Activated CD4-positive, alpha-beta T cell treated with anti-CD3 and anti-CD28 coated beads for 1 hour (primary cell): ENCODE measurements at regions not wholly inside any gene's neighbourhood (a gene's known extent, or its start where the extent isn't known, plus 50 kb on each side); places are given as distances from the start of the nearest gene placed in this dataset.

Experiments used
- DNase-seq: peaks from one replicate; pipeline ENCODE4 v3.0.0-alpha.2; 2020

DNA sequence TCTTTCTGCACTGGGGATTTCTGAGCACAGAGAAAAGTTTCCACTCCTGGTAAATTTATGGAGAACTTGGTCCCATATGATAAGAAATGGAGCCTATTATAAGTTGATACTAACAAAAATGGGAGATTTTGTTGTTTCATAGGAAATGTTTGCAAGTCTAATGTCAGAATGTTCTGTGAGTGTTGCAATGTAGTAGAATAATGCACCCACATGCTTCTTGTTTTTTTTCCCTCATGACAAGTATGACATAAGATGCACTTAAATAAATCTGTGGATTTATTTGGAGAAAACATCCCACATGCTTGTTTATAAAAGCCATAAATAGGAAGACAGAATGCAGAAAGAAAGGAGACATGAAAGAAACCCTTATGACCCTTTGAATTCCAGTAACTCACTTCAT, 50.8 kb upstream of the KCNJ6 start:
- no peak for DNase-seq

DNA sequence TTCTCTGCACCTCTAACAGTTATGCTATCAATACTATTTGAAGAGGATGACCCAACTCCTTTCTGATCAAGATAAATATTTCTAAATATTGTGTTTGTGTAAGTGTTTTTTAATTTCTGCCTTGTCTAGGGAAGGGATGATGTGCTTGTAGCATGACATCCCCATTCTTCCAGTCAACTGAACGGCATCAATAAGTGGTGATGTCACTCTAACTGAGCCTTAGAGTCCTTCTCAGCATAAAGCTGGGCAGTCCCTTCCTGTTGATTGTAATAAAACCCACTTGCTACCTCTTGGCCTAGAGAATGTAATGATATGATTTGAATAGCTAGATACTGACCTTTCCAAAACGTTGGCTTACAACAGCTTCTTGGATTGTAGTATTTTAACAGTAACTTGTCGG, 52.5 kb upstream of the KCNJ6 start:
- no peak for DNase-seq

DNA sequence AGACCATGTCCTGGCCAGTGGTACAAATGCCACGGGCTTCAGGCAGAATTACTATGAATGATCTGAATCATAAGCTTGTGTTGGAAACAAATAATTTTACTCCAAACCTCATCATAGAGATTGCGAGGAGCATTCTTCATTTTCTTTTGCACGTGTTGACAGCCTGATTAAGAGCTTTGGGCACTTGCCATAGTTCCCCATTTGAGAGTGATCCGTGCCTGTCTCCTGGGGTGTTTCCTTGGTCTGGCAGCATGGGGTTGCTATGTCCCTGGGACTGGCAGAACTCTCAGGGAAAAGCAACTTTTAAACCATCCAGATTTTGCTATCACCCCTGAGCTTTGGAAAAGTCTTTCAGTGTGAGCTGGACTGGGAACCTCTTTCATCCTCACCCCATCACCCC, 54.3 kb upstream of the KCNJ6 start:
- no peak for DNase-seq

DNA sequence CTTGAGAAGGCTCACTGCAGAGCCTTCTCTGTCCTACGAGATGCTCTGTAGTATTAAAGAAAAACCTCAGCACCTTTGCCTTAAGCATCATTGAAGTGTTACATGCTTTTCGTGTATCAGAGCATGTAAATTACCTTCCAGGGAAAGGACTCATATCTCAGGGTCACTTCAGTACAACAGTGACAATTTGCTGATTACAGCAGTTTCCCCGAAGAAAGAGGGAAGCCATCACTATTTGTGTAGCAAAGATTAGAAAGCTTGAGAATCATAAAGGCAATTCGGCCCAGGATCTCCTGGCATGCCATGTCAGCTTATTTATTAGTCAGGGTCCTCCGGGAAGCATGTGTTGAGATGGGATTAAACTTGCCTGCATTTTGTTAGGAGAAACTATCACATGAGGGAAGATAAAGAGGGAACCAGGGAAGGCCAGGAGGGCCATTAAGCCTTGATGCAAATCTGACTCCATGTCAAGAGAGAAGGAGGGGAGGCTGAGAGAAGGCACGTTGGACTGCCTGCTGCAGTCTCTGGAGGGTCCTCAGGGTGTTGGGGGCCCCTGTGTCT, 55.2 kb upstream of the KCNJ6 start:
- no peak for DNase-seq

DNA sequence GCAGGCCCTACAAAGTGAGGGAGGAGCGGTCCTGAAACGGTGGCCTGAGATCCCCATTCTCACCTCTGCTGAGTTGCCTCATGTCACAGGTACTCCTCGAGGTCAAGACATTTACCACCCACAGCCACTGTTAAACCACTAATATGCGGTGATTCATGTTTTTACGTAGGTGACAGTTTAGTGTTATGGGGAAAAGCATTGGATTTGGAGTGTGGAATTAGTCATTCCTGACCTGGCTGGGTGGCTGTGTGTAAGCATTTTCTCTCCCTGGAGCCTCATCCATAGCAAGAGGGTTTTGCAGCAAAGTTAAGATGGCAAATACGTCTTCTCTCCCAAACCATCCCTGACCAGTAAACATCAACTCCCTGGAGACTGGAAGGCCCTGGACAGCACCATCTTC, 57.8 kb upstream of the KCNJ6 start:
- no peak for DNase-seq

DNA sequence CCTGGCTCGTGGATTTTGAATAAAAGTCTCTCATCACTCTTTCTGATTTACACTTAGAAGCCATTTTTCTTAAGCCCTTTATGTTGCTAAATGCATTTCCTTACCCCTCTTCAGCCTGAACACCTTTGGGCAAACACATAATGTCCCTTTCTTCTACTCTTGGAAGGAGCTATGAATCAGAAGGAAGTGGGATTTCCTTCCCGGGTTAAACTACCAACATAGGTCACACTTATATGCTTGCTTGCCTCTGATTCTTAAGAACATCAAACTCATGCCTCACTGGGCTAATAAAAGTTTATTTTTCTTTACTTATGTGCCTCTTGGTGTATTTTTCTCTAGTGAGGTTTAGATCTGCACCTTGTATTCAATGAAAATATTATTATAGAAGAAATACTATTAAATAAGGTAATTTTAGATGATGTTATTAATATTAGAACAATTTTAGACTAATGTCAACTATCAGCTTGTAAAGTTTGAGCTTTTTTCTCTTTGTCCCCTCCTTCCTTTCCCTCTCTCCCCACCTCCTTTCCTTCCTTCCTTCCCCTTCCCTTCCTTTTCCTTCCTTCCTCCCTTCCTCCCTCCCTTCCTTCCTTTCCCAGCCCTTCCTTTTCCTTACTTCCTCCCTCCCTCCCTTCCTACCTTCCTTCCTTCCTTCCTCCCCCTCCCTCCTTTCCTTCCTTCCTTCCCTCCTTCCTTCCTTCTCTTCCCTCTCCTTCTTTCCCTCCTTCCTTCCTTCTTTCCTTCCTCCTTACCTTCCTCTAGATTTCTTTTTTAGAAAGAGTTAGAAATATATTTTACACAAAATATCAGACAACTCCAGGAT, 66.5 kb upstream of the KCNJ6 start:
- DNase-seq: no peak

DNA sequence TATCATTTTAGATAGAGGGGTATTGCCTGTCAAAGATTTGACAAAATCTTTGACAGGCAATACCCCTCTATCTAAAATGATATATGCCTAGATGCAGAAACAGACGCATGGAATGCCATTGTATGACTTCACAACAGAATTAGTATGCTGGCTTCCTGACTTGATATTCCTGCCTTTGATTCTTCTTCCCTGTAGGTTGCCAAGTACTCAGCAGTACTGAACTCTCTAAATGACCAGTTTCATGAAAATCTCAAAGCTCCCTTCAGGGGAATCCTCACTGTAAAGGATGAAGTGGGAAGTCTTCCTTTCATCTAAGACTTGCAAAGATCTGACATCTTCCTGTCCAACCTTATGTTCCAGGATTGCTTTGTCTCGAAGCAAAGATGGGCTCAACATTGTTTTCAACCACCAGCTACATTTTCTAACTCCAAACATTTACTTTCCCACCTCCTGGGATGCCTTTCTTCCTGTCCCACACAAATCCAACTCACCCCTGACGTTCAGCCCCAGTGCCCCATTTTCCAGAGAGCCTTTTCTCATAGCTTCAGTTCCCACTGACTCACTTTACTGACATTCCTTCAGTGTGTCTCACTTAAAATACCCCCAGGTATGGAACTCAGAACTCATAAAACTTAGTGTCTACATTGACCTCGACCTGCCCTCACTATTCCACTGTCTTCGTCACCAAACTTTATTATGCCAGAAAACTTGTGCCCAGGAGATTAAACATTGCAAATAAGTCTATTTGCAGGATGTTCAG, 67.3 kb upstream of the KCNJ6 start:
- DNase-seq: no peak

DNA sequence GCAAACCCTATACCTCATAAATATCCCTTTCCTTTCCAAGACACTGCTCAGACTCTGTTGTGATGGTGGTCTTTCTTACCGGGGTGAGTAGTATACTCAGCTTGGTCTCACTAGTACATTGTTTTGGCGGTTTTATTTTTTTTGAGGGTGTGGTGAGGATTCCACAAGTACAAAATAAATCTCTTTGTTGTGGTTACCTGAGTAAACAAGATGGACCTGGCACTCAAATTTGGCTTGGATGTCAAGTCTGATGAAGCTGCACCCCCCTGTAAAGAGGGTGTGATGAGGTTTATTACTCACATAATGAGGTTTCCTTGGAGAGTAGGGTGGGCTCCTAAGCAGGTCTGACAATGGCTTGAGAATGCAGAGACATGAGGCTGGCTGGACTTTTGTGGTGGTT, 68.2 kb upstream of the KCNJ6 start:
- no peak for DNase-seq

DNA sequence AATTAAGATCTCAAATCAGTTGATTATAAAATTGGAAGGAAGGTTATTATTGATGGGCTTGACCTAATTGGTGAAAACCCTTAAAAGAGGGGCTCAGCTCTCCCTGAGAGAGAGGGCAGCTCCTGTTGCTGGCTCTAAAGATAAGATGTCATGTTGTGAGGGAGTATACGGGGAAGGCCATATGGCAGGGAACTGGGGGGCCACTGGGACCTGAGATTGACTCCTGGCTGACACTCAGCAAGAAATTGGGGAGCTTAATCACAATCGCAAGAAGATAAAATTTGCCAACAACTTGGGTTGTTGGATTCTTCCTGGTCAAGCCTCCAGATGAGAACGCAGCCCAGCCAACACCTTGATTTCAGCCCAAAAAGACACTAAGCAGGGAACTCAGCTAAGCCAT, 69.7 kb upstream of the KCNJ6 start:
- DNase-seq: no peak

DNA sequence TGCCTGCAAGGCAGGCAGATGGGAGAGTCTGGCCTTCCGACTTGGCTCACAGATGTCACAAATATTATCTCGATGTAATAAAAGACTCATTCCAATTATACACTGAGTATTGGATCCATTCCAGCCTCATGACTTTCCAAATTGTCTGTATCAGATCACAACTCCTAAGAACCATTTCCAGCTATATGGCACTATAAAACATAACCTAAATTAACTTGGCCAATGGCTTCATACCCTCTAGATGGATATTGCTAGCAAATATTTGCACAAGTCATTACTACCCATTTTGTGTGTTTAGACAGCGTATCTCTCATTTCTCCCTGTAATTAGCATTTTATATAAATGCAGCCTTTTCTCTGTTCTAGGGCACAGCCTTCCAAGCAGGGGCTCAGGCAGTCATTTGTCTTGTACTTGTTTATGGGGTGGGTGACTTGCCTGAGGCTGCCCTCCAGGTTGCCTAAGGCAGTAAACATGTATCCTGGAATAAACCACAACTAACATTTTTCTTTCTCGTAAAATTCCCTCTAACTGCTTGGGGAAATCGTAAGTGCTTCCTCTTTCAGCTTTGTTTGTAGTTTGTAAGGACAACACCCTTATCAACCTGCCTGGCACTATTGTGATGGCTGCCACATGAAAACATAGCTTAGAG, 70.6 kb upstream of the KCNJ6 start:
- DNase-seq: no peak

DNA sequence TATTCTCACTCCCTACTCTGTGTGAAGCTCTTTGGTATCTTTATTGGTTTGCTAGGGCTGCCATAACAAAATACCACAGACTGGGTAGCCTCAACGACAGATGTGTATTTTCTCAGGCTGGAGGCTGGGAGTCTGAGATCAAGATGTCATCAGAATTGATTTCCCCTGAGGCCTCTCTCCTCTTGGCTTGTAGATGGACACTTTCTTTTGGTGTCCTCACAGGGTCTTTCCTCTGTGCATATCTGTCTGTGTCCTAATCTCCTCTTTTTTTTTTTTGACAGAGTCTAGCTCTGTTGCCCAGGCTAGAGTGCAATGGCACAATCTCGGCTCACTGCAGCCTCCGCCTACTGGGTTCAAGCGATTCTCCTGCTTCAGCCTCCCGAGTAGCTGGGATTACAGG, 71.4 kb upstream of the KCNJ6 start:
- no peak for DNase-seq

DNA sequence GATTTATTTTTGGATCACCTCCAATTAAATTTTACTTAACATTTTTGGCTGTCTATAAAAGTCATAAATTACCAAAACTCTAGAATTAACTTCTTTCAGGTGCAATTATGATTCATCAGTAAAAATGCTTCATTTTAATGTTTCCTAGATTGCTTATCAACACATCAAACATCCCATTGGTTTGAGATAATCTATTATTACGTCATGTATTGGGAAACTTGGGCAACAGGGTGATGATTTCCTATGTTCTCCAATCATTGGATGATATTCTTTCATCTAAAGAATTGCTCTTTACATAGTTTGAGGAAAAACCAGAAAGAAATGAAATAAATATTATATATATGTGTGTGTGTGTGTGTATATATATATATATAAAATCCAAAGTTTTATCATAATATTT, 76.8 kb upstream of the KCNJ6 start:
- no peak for DNase-seq

DNA sequence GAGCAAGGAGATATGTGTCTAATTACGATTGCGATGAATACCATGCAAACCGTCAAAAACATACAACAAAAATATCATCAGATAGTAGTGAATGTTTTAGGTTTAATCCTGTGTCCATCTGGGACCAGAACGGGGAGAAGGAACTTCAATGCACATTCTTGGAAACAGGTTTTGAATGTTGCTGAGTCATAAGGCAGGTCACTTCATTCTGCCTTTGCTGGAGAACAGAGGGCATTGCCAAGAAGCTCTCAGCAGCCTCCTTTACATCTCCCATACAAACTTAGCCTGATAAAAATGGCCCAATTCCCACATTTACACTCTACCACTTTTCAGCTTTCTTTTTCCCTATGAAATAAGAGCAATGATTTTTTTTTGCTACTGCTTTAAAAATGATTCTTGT, 78.0 kb upstream of the KCNJ6 start:
- DNase-seq: no peak

DNA sequence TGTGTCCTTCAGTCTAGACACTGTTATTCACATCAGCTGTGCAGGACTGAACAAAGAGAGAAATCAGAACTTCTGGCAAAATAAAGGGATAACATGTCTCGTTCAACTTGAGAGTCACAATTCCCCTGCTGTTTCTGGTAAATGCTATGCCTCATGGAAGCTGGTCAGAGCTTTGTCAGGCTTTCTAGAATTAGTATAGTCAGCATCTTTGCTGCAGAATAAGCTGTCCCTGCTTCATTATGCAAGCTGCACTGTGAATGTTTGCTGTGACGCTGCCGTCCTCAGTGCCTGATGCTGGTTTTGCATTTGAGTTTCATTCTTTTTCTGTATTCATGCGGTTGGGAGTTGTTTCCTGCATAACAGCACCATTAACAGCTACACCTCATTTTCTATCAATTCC, 96.4 kb upstream of the KCNJ6 start:
- DNase-seq: no peak

DNA sequence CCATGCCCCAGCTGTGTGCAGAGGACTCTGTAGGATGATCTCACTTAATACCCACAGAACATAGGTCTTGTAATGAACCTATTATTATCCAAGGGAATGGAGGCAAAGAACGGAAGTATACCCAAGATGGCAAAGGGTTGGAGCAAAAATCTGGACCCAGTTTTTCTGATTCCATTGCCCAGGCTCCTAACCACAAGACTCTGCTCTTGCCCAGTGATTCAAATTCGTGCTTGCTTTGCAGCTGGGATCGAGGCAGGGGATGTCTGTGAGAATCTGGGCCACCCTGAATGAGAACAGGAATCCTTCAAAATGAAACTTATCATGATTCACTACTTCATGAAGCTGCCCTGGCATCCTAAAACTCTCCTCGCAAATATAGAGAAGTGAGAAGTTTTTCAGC, 97.5 kb upstream of the KCNJ6 start:
- no peak for DNase-seq

DNA sequence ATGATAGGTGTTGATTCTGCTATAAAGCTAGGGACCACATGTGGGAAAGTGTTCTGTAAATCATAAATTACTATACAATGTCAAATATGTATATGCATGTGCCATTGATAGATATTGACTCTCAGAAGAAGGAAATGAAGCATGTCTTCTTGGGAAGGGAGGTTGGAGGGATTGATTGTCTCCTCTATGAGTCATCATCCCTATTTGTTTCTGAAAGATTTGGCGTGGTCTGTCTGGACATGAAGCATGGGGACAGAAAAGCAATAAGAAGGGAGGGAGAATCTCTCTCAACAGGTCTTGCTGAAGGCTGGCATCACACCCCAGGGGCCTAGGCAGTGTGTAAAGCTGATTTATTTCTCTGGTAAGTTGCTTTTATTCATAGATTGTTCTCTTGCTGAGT, 98.0 kb upstream of the KCNJ6 start:
- DNase-seq: no peak

DNA sequence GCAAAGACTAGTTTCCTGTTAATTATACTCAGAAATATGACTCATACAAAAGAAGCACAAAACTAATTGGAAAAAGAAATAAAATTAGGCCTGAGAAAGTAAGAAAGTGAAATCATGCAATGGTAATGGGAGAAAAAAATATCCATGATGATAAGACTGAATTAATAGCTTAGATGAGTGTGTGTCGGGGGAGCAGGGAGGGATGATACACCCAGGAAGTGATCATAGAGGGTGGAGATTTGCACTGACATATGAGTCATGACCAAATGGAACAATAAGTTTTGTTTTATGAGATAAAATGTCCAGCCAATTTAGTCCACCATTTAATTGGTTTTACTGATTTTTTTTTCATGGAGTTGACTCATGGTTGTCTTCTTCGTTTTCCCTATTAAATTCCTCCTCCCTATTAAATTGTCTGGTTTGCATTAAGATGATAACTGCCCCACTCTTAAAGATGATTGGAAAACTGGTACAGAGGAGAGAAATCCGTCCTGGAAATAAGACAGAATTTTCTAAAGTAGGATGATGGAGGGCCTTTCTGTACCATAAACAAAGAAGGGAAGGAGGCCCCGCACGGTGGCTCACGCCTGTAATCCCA, 111.7 kb upstream of the KCNJ6 start:
- DNase-seq: no peak

DNA sequence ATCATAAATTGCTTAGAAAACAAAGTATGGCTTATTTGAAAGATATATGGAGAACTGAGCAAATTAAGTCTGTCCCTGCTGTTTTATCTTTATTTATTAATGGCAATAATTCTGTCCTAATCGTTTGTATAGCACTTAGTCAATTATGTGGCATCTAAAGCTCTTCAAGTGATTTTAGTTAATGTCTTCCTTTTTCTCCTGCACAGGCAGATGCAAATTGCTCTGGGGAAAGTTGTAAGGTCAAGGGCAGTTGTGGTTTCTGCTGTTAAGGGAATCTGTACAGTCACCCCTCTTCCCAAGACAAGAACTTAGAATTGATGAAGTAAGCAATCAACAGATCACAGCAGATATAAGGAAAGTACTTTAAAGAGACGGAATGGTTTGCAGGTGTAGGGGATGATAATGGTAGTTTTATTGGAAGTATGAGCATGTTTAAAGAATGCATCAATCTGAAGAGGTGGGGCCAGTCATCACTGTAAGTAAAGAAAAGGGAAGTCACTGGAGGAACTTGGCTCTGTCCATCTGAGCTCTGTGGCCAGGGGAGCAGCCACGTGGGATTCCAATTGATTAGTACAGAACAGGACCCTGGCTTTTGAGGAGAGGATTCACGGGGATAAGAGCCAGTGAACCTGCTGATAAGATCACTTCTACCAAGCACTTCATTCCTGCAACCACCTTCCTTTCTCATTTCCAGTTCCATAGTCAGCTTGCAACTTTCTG, 116.0 kb upstream of the KCNJ6 start:
- no peak for DNase-seq

DNA sequence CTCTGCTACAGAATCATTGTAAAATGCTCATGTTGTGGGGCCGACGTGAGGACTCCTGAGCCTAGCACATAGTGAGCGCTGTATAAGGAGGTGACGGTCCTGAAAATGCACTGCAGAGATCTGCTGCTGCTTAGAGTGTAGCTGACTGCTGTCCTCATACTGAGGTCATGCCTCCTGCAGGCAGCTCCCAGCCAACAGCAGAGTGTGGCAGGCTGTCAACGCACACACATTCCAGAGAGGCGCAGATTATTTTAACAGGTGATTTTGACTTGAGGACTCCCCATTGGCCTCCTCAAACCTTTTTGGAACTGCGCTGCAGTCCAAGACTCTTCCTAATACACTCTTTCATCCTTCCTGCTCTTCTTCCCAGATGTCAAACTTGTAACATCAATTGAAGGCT, 119.8 kb upstream of the KCNJ6 start:
- no peak for DNase-seq

DNA sequence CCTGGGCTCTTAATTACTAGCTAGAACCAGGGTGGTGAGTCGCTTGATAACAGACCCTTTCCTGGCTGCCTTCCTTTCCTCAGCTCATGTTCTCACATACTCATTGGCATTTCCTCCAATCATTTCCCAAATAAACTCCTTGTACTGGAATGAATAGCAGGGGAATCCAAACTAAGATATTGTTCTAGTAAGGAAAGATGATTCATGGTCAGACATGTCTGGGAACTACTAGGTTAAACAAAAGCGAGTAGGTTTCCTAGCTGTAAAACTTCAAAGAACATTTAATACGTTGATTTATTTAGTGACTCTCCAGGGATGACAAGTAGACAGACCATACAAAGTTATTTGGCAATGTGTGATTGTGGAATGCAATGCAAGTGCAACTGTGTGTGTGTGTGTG, 121.2 kb upstream of the KCNJ6 start:
- no peak for DNase-seq

DNA sequence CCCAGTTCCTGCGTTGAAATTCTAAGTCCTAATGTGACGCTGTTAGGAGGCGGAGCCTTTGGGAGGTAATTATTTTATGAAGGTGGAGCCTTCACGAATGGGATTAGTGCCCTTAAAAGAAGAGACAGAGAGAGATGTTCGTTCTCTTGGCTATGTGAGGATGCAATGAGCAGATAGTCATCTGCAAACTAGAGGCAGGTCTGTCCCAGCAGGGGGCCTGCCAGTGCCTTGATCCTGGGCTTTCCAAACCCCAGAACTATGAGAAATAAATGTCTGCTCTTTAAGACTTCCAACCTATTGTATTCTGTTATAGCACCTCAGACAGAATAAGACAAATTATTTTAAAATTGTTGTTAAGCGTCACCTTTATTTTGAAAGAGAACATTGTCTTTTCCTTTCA, 123.1 kb upstream of the KCNJ6 start:
- no peak for DNase-seq

DNA sequence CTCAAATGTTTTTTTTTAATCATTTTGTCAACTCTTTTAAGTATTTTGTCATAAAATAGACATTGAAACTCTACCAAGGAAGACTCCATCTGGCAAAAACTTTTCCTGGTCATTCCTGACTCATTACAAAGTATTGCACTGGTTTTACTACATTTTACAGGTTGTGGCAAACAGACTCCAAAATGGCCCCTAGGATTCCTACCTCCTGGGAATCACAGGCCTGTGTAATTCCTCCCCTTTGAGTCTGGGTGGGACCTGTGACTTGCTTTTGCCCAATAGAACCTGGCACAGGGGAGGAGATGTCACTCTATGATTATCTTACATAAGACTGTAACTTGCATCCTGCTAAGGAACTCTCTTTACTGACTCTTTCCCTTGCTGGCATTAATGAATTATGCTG, 123.6 kb upstream of the KCNJ6 start:
- DNase-seq: no peak

DNA sequence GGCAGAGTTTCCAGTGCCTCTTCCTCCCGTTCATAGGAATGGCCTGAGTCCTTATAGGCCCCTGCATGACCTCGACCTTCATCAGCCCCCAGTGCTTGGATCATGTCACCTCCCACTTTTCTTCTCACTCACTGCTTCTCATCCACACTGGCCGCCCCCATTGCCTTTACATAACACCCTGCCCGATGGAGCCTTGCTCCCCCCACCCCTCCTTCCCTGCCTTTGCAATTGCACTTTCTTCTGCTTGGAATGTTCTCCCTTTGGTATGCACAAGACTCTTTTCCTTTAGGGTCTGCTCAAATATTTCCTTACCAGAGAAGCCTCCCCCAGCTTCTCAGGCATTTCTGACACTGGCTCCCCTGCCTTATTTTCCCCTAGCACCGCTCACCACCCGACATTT, 125.2 kb upstream of the KCNJ6 start:
- DNase-seq: no peak
